Activated CD4-positive, CD25-positive, alpha-beta regulatory T cell treated with anti-CD3 and anti-CD28 coated beads, Interleukin-2, amount 50 U/mL, for 16 hours (primary cell): ENCODE measurements at regions not wholly inside any gene's neighbourhood (a gene's known extent, or its start where the extent isn't known, plus 50 kb on each side); places are given as distances from the start of the nearest gene placed in this dataset.
A peak's percentile ranks its signal among the peaks of the same experiment; 100 is the strongest.
"Not testable (repeated sequence)": the region's sequence is repeated elsewhere in the genome, so short reads cannot be mapped to it uniquely, and the experiment has no call there.

Source experiments
- DNase-seq: peaks from one replicate; pipeline ENCODE4 v3.0.0-alpha.2; 2020; ENCODE audit warnings: low read depth, low spot score

GRCh38 chr1:19591482-19592091 is 52.5 kb upstream of the NBL1 start:
- DNase-seq, result no peak

- no peak for DNase-seq
Observed at GRCh38 chr1:19585507-19585906, 58.6 kb upstream of the NBL1 start.

- DNase-seq, result peak; percentile 51
Observed at GRCh38 chr1:19582318-19582717, 61.8 kb upstream of the NBL1 start.

- DNase-seq, result no peak
Observed at GRCh38 chr1:19581381-19581780, 62.7 kb upstream of the NBL1 start.

GRCh38 chr1:19577561-19577960 is 66.5 kb upstream of the NBL1 start:
- DNase-seq, result no peak

GRCh38 chr1:19577036-19577435 is 67.1 kb upstream of the NBL1 start:
- DNase-seq, result no peak

GRCh38 chr1:19569786-19570185 is 74.3 kb upstream of the NBL1 start:
- no peak for DNase-seq

- no peak for DNase-seq
Observed at GRCh38 chr1:19567041-19567440, 77.1 kb upstream of the NBL1 start.

- DNase-seq, result no peak
Observed at GRCh38 chr1:19564366-19564765, 79.0 kb upstream of the CAPZB start.

GRCh38 chr1:19563324-19564097 is 78.2 kb upstream of the CAPZB start:
- DNase-seq, result no peak

- no peak for DNase-seq
Observed at GRCh38 chr1:19562847-19563246, 77.5 kb upstream of the CAPZB start.

- no peak for DNase-seq
Observed at GRCh38 chr1:19560480-19560879, 75.1 kb upstream of the CAPZB start.

GRCh38 chr1:19559641-19560040 is 74.3 kb upstream of the CAPZB start:
- no peak for DNase-seq

- DNase-seq, result no peak
Observed at GRCh38 chr1:19557609-19558051, 72.3 kb upstream of the CAPZB start.

- no peak for DNase-seq
Observed at GRCh38 chr1:19554090-19554489, 68.8 kb upstream of the CAPZB start.

GRCh38 chr1:19552291-19553010 is 67.1 kb upstream of the CAPZB start:
- no peak for DNase-seq

GRCh38 chr1:19551837-19552236 is 66.5 kb upstream of the CAPZB start:
- DNase-seq, result not testable (repeated sequence)

GRCh38 chr1:19550437-19550836 is 65.1 kb upstream of the CAPZB start:
- not testable (repeated sequence) for DNase-seq

- no peak for DNase-seq
Observed at GRCh38 chr1:19547814-19548213, 62.5 kb upstream of the CAPZB start.

- no peak for DNase-seq
Observed at GRCh38 chr1:19536519-19536918, 51.2 kb upstream of the CAPZB start.

GRCh38 chr1:19535214-19535613 is 49.9 kb upstream of the CAPZB start:
- no peak for DNase-seq
